H1 (cell line): ENCODE measurements at regions not wholly inside any gene's neighbourhood (a gene's known extent, or its start where the extent isn't known, plus 50 kb on each side); places are given as distances from the start of the nearest gene placed in this dataset.

Experiments
- ATF2 ChIP-seq: IDR thresholded peaks from 2 replicates; pipeline ENCODE4 v1.6.1; 2012; ENCODE audit warnings: low read length, inconsistent platforms
- CBX8 ChIP-seq: fragments of 300-800, 300-1000 bp; sonication (generic); IDR thresholded peaks from 2 replicates; pipeline ENCODE4 v1.7.1; 2016; ENCODE audit warnings: low read depth, low read length, borderline replicate concordance
- CEBPB ChIP-seq: IDR thresholded peaks from 2 replicates; pipeline ENCODE4 v1.6.1; 2012; ENCODE audit warnings: low read depth, low read length
- CTBP2 ChIP-seq: IDR thresholded peaks from 2 replicates; pipeline ENCODE4 v1.7.0; 2011; ENCODE audit warnings: borderline replicate concordance, mild to moderate bottlenecking, moderate library complexity, mixed read lengths, low read length; ENCODE audit not compliant: insufficient read depth, insufficient read length
- JUND ChIP-seq: IDR thresholded peaks from 2 replicates; pipeline ENCODE4 v1.6.1; 2011; ENCODE audit warnings: mild to moderate bottlenecking, improper control_type of control experiment, low read length
- SIN3A ChIP-seq, 2 experiments: IDR thresholded peaks in 1 of 2; conservative IDR thresholded peaks in 1 of 2; 2 replicates each; pipeline ENCODE4 v1.6.1; 2011 to 2012; ENCODE audit warnings: low read length in 2 of 2, improper control_type of control experiment in 1 of 2, low read depth in 1 of 2, mild to moderate bottlenecking in 1 of 2
- TCF12 ChIP-seq: IDR thresholded peaks from 2 replicates; pipeline ENCODE4 v1.6.1; 2011; ENCODE audit warnings: low read depth, mild to moderate bottlenecking, low read length
- TEAD4 ChIP-seq: IDR thresholded peaks from 2 replicates; pipeline ENCODE4 v1.6.1; 2012; ENCODE audit warnings: low read depth, low read length, inconsistent platforms, mixed read lengths

GRCh38 chr11:120061036-120061760 lies 76.7 kb downstream of the TRIM29 start (continued):
- TF ChIP-seq CBX8 (no peak), JUND (no peak), CTBP2 (no peak), TCF12 (no peak), TEAD4 (no peak), SIN3A (conservative IDR thresholded peaks at IDR 0.05 in 1 of 2, IDR thresholded peaks at IDR 0.05 in 1 of 2; ENCODE audit: low read depth in 1 of 2, low read length in 2 of 2) (no peak), CEBPB (no peak), ATF2 (no peak)
